Progenitor cell of endocrine pancreas (in vitro differentiated cells): ENCODE measurements at regions not wholly inside any gene's neighbourhood (a gene's known extent, or its start where the extent isn't known, plus 50 kb on each side); places are given as distances from the start of the nearest gene placed in this dataset.

Experiments used
- DNase-seq: peaks from one replicate; pipeline ENCODE4 v3.0.0; 2021; ENCODE audit warnings: low spot score; ENCODE audit not compliant: unreplicated experiment
- H3K27ac Mint-ChIP-seq: 2 replicates; pipeline ENCODE4 v1.8.0; 2021; ENCODE audit warnings: mild to moderate bottlenecking, moderate library complexity, mixed read lengths
- H3K27me3 Mint-ChIP-seq: 2 replicates; pipeline ENCODE4 v1.8.0; 2021; ENCODE audit warnings: mixed read lengths
- H3K36me3 Mint-ChIP-seq: 2 replicates; pipeline ENCODE4 v1.8.0; 2022; ENCODE audit warnings: mixed read lengths; ENCODE audit not compliant: insufficient read depth
- H3K4me1 Mint-ChIP-seq: 2 replicates; pipeline ENCODE4 v1.8.0; 2021; ENCODE audit warnings: low read depth, mixed read lengths
- H3K4me3 Mint-ChIP-seq: 2 replicates; pipeline ENCODE4 v1.8.0; 2021; ENCODE audit warnings: low read depth, mild to moderate bottlenecking, moderate library complexity, mixed read lengths
- H3K9me3 Mint-ChIP-seq: 2 replicates; pipeline ENCODE4 v1.8.0; 2021; ENCODE audit warnings: low read depth, mixed read lengths
- CTCF ChIP-seq: fragments of 200-600 bp; sonication (generic); IDR thresholded peaks from one replicate; pipeline ENCODE4 v1.5.0; 2021; ENCODE audit warnings: antibody characterized with exemption, mild to moderate bottlenecking; ENCODE audit not compliant: unreplicated experiment

GRCh38 chr14:85308531-85309300 lies 221.2 kb upstream of the FLRT2 start:
- H3K27ac Mint-ChIP-seq: no peak overlapping the region
- peaks cover 9% of the 10 kb centered on the region for H3K4me1 Mint-ChIP-seq
- no peaks in the 10 kb centered on the region for H3K36me3 Mint-ChIP-seq
- no peaks in the 10 kb centered on the region for H3K9me3 Mint-ChIP-seq
- H3K27me3 Mint-ChIP-seq: peaks cover under 1% of the 10 kb centered on the region
- no peak for TF ChIP-seq CTCF
- H3K4me3 Mint-ChIP-seq: no peak overlapping the region
- no peak for DNase-seq

DNA sequence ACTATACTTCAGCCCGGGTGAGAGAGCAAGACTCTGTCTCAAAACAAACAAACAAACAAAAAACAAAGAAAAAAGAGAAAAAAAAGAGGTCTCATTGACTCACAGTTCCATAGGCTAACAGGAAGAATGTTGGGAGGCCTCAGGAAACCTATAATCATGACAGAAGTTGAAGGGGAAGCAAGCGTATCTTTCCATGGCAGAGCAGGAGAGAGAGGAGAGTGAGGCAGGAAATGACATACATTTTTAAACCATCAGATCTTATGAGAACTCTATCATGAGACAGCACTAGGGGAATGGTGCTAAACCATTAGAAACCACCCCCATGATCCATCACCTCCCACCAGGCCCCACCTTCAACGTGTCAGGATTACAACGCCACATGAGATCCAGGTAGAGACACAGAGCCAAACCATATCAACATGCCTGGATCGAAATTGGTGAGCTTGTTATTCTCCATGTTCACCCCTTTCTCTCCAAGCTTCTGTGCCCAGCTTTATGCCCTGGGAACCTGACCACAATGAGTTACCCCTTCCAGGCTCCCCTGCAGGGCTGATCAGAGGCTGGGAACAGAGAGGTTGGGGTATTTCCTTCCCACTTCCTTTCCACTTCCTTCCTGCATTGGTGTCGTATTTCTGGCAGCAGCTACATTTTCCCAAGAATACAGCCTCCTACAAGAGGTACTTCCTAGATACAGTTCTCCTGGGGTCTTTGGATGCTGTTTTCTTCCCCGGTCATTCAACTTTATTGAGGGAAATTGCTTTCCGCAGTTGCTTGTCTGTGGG lies 219.3 kb upstream of the FLRT2 start:
- H3K4me1 Mint-ChIP-seq: peaks cover 5% of the 10 kb centered on the region
- H3K9me3 Mint-ChIP-seq: no peaks in the 10 kb centered on the region

DNA sequence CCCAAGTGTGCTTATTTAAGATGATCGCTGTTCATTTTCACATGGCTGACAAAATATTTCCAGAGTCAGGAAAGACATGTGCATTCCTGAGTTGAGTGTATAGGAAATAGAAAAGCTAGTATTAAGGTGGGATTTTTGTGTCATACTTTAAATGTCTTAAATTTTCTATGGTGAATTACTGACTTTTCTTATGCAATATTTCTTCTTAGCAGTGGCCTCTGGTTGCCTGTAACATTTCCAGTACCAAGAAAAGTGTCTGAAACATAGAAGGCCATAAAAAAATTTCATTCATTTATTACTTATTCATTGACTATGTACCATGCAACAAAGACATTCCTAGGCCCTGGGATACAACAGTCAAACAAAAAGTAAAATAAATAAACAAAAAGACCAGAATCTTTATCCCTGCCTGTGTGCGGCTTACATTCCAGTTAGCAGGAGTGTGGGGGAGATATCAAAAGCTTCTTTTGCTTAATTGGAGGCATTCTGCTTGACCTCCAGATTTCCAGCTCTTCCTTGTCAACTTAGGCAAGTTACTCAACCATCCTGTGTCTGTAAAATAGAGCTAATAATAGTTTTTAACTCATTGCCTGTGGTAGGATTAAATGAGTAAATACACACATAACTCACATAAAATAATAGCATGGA lies 216.3 kb upstream of the FLRT2 start:
- Mint-ChIP-seq H3K9me3 (no peaks in the 10 kb centered on the region), H3K27ac (no peak overlapping the region), H3K4me1 (no peaks in the 10 kb centered on the region)

More for the DNA sequence above, 219.3 kb upstream of the FLRT2 start:
- no peak for DNase-seq
- no peaks in the 10 kb centered on the region for H3K36me3 Mint-ChIP-seq
- H3K27ac Mint-ChIP-seq: no peak overlapping the region
- TF ChIP-seq CTCF: no peak
- H3K27me3 Mint-ChIP-seq: no peaks in the 10 kb centered on the region
- H3K4me3 Mint-ChIP-seq: no peak overlapping the region

DNA sequence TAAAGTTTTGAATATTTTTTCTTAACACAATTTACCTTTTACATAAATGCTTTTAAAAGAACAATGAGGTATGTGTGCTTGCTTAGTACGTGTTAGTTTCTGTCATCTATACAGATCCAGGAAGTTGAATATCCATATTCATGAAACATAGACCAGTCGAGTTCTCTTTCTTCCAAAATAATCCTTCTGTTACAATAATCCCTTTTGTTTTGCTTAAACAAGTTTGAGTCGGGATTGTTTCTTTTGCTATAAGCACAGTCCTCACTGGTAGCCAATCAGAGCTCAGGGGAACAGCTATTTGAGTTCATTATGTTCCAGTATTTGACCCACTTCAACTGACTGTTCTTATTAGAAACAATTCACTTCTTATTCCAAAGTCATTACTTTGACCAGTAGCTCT lies 214.7 kb upstream of the FLRT2 start:
- Mint-ChIP-seq H3K27ac (no peak overlapping the region), H3K9me3 (no peaks in the 10 kb centered on the region), H3K27me3 (no peaks in the 10 kb centered on the region), H3K4me1 (peaks cover 4% of the 10 kb centered on the region), H3K36me3 (no peaks in the 10 kb centered on the region), H3K4me3 (no peak overlapping the region)
- no peak for DNase-seq
- TF ChIP-seq CTCF: no peak

More for the DNA sequence above, 216.3 kb upstream of the FLRT2 start:
- TF ChIP-seq CTCF: no peak
- no peaks in the 10 kb centered on the region for H3K36me3 Mint-ChIP-seq
- no peak overlapping the region for H3K4me3 Mint-ChIP-seq
- no peak for DNase-seq
- H3K27me3 Mint-ChIP-seq: no peaks in the 10 kb centered on the region

- no peak for TF ChIP-seq CTCF
- no peaks in the 10 kb centered on the region for H3K27me3 Mint-ChIP-seq
- peaks cover 7% of the 10 kb centered on the region for H3K4me1 Mint-ChIP-seq
- no peaks in the 10 kb centered on the region for H3K9me3 Mint-ChIP-seq
- no peak overlapping the region for H3K27ac Mint-ChIP-seq
- no peaks in the 10 kb centered on the region for H3K36me3 Mint-ChIP-seq
- H3K4me3 Mint-ChIP-seq: no peak overlapping the region
- no peak for DNase-seq
Observed at GRCh38 chr14:85315733-85316290, 214.1 kb upstream of the FLRT2 start.
